IMR-90 (cell line): ENCODE measurements at regions not wholly inside any gene's neighbourhood (a gene's known extent, or its start where the extent isn't known, plus 50 kb on each side); places are given as distances from the start of the nearest gene placed in this dataset.

Source experiments
- BHLHE40 ChIP-seq: fragments of 150-350 bp; IDR thresholded peaks from 2 replicates; pipeline ENCODE4 v1.6.1; 2016; ENCODE audit warnings: mild to moderate bottlenecking, low read depth, low read length
- CEBPB ChIP-seq: IDR thresholded peaks from 2 replicates; pipeline ENCODE4 v1.6.1; 2012; ENCODE audit warnings: low read depth, low read length, improper control_type of control experiment
- FOS ChIP-seq: fragments of 150-350 bp; IDR thresholded peaks from 2 replicates; pipeline ENCODE4 v1.6.1; 2016; ENCODE audit warnings: low read depth, low read length
- MAFK ChIP-seq: IDR thresholded peaks from 2 replicates; pipeline ENCODE4 v1.6.1; 2012; ENCODE audit warnings: low read depth, low read length, improper control_type of control experiment
- MXI1 ChIP-seq: IDR thresholded peaks from 2 replicates; pipeline ENCODE4 v1.6.1; 2012; ENCODE audit warnings: low read depth, mild to moderate bottlenecking, low read length, moderate library complexity, borderline replicate concordance
- POLR2A ChIP-seq: IDR thresholded peaks from 2 replicates; pipeline ENCODE4 v1.6.1; 2012; ENCODE audit warnings: mild to moderate bottlenecking, low read depth, low read length
- RAD21 ChIP-seq: IDR thresholded peaks from 2 replicates; pipeline ENCODE4 v1.6.1; 2012; ENCODE audit warnings: low read length, improper control_type of control experiment
- RFX5 ChIP-seq: IDR thresholded peaks from 2 replicates; pipeline ENCODE4 v1.8.0; 2012; ENCODE audit warnings: low read depth, mild to moderate bottlenecking, low read length, moderate library complexity
- SMC3 ChIP-seq: fragments of 150-350 bp; IDR thresholded peaks from 2 replicates; pipeline ENCODE4 v1.6.1; 2016; ENCODE audit warnings: low read depth, mild to moderate bottlenecking, antibody characterized with exemption, low read length, moderate library complexity
- USF2 ChIP-seq: fragments of 150-350 bp; IDR thresholded peaks from 2 replicates; pipeline ENCODE4 v1.6.1; 2017; ENCODE audit warnings: mild to moderate bottlenecking, antibody characterized with exemption, low read length, low read depth
- TF ChIP-seq, protein P1 (sequence below): conservative IDR thresholded peaks from 2 replicates; pipeline ENCODE4 v1.5.1; 2012; ENCODE audit warnings: mild to moderate bottlenecking, low read depth, low read length, improper control_type of control experiment

DNA sequence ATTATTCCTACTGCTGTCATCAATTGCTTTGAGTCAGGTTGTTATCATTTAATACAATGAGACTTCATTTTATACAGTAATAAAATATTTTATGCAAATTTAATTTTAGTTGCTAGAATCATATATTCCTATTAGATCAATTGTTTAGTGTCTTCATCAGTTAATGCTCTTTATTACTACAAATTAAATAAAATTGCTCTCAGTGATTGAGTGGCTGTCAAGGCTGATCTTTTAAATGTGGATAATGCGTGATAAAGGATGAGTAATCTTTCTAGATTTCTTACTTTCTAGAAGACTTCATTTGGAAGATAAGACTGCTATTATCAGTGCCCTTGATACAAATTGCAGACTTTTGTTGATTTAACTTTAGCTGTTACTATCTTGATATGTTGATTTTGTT lies 59.6 kb upstream of the CDH2 start:
- TF ChIP-seq POLR2A, result no peak
- TF ChIP-seq, protein P1, sequence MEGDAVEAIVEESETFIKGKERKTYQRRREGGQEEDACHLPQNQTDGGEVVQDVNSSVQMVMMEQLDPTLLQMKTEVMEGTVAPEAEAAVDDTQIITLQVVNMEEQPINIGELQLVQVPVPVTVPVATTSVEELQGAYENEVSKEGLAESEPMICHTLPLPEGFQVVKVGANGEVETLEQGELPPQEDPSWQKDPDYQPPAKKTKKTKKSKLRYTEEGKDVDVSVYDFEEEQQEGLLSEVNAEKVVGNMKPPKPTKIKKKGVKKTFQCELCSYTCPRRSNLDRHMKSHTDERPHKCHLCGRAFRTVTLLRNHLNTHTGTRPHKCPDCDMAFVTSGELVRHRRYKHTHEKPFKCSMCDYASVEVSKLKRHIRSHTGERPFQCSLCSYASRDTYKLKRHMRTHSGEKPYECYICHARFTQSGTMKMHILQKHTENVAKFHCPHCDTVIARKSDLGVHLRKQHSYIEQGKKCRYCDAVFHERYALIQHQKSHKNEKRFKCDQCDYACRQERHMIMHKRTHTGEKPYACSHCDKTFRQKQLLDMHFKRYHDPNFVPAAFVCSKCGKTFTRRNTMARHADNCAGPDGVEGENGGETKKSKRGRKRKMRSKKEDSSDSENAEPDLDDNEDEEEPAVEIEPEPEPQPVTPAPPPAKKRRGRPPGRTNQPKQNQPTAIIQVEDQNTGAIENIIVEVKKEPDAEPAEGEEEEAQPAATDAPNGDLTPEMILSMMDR, result no peak
- TF ChIP-seq RFX5, result no peak
- no peak for TF ChIP-seq BHLHE40
- TF ChIP-seq MXI1, result no peak
- no peak for TF ChIP-seq FOS
- TF ChIP-seq CEBPB, result no peak
- no peak for TF ChIP-seq RAD21
- no peak for TF ChIP-seq SMC3
- no peak for TF ChIP-seq USF2
- no peak for TF ChIP-seq MAFK
